Fibroblast of villous mesenchyme (primary cell): ENCODE measurements at regions not wholly inside any gene's neighbourhood (a gene's known extent, or its start where the extent isn't known, plus 50 kb on each side); places are given as distances from the start of the nearest gene placed in this dataset.

Source experiments
- DNase-seq: peaks from one replicate; pipeline ENCODE4 v3.0.0-alpha.2; 2010; ENCODE audit warnings: low read depth
- H3K4me3 ChIP-seq: 2 replicates; pipeline ENCODE4 v1.5.1; 2011; ENCODE audit warnings: low read depth, mild to moderate bottlenecking, low read length
- TF ChIP-seq, protein P1 (sequence below): IDR thresholded peaks from 2 replicates; pipeline ENCODE4 v1.5.1; 2012; ENCODE audit warnings: low read depth, mild to moderate bottlenecking, low read length; ENCODE audit not compliant: insufficient read depth

DNA sequence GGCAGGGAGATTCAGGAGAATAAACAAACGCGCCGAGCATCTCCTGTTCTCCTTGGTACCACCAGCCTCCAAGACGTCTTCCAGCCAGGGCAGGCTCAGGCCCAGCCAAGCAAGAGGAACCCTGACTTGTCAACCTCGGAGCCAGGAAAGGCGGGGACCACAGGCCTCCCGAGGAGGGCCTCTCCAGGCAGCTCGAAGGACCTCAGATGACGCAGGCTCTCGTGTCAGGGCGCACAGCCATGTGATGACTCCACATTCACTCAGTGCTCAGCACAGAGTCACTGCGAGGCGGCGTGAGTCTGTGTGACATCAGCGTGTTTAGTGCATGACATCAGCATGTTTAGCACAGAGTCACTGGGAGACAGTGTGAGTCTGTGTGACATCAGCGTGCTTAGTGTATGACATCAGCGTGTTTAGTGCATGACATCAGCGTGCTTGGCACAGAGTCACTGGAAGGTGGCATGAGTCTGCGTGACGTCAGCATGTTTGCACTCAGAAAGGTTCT lies 241.4 kb downstream of the BRD1 start:
- TF ChIP-seq, protein P1, sequence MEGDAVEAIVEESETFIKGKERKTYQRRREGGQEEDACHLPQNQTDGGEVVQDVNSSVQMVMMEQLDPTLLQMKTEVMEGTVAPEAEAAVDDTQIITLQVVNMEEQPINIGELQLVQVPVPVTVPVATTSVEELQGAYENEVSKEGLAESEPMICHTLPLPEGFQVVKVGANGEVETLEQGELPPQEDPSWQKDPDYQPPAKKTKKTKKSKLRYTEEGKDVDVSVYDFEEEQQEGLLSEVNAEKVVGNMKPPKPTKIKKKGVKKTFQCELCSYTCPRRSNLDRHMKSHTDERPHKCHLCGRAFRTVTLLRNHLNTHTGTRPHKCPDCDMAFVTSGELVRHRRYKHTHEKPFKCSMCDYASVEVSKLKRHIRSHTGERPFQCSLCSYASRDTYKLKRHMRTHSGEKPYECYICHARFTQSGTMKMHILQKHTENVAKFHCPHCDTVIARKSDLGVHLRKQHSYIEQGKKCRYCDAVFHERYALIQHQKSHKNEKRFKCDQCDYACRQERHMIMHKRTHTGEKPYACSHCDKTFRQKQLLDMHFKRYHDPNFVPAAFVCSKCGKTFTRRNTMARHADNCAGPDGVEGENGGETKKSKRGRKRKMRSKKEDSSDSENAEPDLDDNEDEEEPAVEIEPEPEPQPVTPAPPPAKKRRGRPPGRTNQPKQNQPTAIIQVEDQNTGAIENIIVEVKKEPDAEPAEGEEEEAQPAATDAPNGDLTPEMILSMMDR, result no peak
- DNase-seq, result no peak
- H3K4me3 ChIP-seq, result no peak overlapping the region

DNA sequence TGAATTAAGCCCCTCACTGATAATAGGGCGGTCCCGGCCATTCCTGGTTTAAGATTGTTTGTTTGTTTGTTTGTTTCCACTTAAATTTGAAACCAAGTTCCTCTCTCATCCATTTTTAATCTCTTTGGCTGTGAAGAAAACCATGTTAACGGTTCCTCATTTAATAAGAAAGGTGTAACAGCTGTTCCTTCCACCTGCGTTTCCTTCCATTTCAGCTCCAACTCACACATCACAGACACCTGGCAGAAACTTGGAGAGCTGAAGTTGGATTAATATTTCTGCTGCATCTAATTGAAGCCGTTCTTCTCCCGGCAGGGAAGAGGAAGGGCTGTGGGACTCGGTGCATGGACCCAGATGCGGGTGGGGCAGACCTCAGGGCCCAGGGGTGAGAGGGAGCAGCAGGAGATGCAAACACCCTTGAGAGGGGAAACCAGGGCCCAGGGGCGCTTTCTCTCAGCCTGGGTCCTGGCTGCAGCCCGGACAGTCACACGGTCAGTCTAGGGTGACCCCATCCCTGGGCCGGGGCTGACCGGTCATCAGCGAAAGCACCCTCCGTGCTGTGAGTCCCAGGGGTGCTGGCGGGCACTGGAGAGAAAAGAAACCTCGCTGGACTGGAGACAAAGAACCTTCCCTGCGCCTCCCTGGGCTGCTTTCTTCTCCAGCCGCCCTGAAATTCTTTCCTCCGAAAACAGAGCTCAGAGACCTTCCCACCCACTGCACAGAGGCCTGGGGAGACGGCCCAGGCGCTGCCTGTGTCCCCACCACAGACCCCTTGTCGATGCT lies 242.0 kb downstream of the BRD1 start:
- H3K4me3 ChIP-seq, result no peak overlapping the region
- no peak for DNase-seq
- TF ChIP-seq, protein P1, result no peak

DNA sequence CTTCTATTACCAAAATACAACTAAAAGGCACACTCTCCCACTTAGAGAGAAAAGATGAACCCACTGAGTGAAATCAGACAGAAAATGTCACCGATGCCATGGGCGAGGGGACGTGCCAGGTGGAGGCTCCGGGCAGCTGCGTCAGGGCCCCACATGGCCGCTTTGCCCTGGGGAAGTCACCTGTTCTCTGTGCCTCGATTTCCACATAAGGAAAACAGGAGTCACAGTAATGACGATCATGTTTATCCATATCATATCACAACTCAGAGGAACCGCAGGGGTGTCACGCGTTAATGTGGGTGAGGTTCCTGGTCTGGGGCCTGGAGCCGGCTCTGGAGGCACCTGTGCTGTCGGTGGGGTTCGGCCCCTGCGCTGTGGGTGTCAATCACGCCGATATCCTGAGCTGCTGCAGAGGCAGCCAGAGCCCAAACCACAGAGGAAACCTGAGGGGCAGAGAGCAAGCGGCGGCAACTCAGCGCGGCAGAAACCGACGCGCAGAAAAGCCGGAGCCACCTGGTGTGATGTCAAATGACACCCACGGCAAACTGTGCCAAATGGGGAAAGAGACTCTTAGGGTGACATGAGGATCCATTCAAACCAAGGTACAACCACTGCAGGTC lies 243.7 kb downstream of the BRD1 start:
- H3K4me3 ChIP-seq, result no peak overlapping the region
- no peak for DNase-seq
- TF ChIP-seq, protein P1, result no peak

DNA sequence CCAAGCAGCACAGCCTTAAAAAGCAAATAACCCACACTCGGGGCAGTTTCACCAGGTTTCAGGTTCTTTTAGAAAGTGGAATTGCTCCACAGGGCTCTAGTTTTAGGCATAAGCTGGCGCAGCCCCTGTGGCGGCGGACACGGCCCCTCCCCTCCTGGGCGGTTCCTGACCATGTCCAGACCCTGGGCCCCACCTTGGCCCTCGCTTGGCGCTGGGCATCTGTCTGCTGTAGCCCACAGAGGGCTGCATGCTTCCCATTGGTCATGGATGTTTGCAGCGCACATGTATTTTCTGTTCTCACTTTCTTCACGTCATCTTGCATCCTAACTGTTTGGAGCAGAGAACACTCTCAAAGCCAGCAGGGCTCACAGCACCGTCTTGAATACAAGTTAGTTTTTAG lies 244.3 kb downstream of the BRD1 start:
- no peak overlapping the region for H3K4me3 ChIP-seq
- TF ChIP-seq, protein P1, result no peak
- no peak for DNase-seq

DNA sequence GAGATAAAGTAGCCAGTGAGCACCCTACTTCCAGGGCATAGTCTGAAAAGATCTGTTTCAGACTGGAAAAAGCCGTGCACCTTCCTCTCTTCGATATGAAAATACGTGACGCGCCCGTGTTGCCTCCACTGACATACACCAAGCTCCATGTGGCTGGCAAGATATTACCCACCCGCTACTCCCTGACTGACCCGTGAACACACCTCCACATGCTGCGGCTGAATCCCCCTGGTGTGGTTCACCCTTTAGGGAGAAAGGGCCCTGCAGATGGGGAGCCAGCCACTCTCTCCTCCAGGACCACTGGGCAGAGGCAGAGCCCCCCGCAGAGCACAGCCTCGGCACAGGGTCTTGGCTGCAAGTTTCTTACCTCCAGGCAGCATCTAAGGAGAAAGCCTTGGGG lies 245.0 kb downstream of the BRD1 start:
- TF ChIP-seq, protein P1, result no peak
- no peak for DNase-seq
- H3K4me3 ChIP-seq, result no peak overlapping the region

DNA sequence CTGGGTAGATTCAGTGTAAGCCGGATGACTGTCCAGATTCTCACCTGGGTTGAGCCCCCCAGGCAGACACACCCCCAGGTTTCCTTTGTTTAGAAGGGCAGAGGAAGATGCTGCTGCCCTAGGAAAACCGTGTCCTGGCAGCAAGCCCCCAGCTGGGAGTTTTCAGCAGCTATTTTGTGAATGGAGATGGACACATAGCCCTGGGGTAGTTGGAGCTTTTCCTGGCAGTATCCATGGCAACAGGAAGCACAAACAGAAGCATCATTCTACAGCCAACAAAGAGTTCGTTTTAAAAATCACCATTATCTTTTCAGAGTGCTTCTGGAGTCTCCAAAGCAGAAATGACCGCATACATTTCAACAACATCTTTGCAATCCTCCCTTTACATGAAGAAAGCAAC lies 245.5 kb downstream of the BRD1 start:
- no peak overlapping the region for H3K4me3 ChIP-seq
- DNase-seq, result no peak
- TF ChIP-seq, protein P1, result no peak
